HEK293 (cell line): ENCODE measurements at regions not wholly inside any gene's neighbourhood (a gene's known extent, or its start where the extent isn't known, plus 50 kb on each side); places are given as distances from the start of the nearest gene placed in this dataset.

Experiments used
- CTCF ChIA-PET: fragments of 350-600 bp; formaldehyde crosslinking; extraction: SDS; loops from one replicate; lab custom pipeline; 2021; ENCODE audit warnings: antibody characterized with exemption; lab: Yijun Ruan, JAX
- POLR2A ChIA-PET: fragments of 300-600 bp; formaldehyde crosslinking; extraction: SDS; loops from one replicate; lab custom pipeline; 2020; ENCODE audit warnings: antibody characterized with exemption, inconsistent platforms; lab: Yijun Ruan, JAX
- H3K27ac ChIP-seq: fragments of 200-500 bp; sonication (Bioruptor generic); 2 replicates; pipeline ENCODE4 v1.5.1; 2014; ENCODE audit warnings: low read depth, low read length, control low read depth, inconsistent platforms; ENCODE audit errors: extremely low read depth
- H3K36me3 ChIP-seq, 2 experiments: fragments of 200-500 bp in 1 of 2; sonication (Bioruptor generic) in 1 of 2; 1 replicate in 1 of 2; 2 replicates in 1 of 2; pipeline ENCODE4 v1.5.1; 2014 to 2017; ENCODE audit warnings: inconsistent platforms in 2 of 2, low read length in 2 of 2; ENCODE audit not compliant: control insufficient read depth in 2 of 2, insufficient read depth in 1 of 2
- H3K4me1 ChIP-seq: fragments of 200-500 bp; sonication (Bioruptor generic); 2 replicates; pipeline ENCODE4 v1.5.1; 2014; ENCODE audit warnings: mild to moderate bottlenecking, low read length, inconsistent platforms; ENCODE audit not compliant: control insufficient read depth, insufficient read depth
- H3K4me3 ChIP-seq: 2 replicates; pipeline ENCODE4 v1.5.1; 2011; ENCODE audit warnings: low read depth, mild to moderate bottlenecking, control low read depth, low read length, moderate library complexity
- H3K9me3 ChIP-seq: fragments of 200-500 bp; sonication (Bioruptor generic); 2 replicates; pipeline ENCODE4 v1.5.1; 2014; ENCODE audit warnings: low read depth, low read length, inconsistent platforms; ENCODE audit not compliant: control insufficient read depth, insufficient read depth
- GFI1B ChIP-seq: fragments of 450-650 bp; formaldehyde crosslinking; IDR thresholded peaks from 2 replicates; pipeline ENCODE4 v1.5.1; 2016; ENCODE audit warnings: missing biosample characterization, missing genetic modification characterization
- OVOL3 ChIP-seq: fragments of 450-650 bp; formaldehyde crosslinking; IDR thresholded peaks from 2 replicates; pipeline ENCODE4 v1.5.1; 2016; ENCODE audit warnings: missing biosample characterization, missing genetic modification characterization
- PRDM1 ChIP-seq: fragments of 450-650 bp; formaldehyde crosslinking; IDR thresholded peaks from 2 replicates; pipeline ENCODE4; 2016; ENCODE audit warnings: missing biosample characterization, missing genetic modification characterization
- TCF7L2 ChIP-seq: IDR thresholded peaks from 2 replicates; pipeline ENCODE4 v1.6.1; 2011; ENCODE audit warnings: low read depth, mild to moderate bottlenecking, inconsistent platforms, low read length, moderate library complexity, borderline replicate concordance
- ZBTB11 ChIP-seq: fragments of 450-650 bp; formaldehyde crosslinking; conservative IDR thresholded peaks from 2 replicates; pipeline ENCODE4 v1.5.1; 2016; ENCODE audit warnings: low read depth, missing biosample characterization, missing genetic modification characterization
- ZBTB44 ChIP-seq: fragments of 450-650 bp; IDR thresholded peaks from 2 replicates; pipeline ENCODE4 v1.5.1; 2018; ENCODE audit warnings: missing biosample characterization, mild to moderate bottlenecking, missing genetic modification characterization
- ZBTB48 ChIP-seq: fragments of 450-650 bp; formaldehyde crosslinking; IDR thresholded peaks from 2 replicates; pipeline ENCODE4 v1.5.1; 2016; ENCODE audit warnings: missing biosample characterization, missing genetic modification characterization
- ZFP69B ChIP-seq: fragments of 450-650 bp; formaldehyde crosslinking; IDR thresholded peaks from 2 replicates; pipeline ENCODE4 v1.5.1; 2016; ENCODE audit warnings: missing biosample characterization, missing genetic modification characterization
- ZNF112 ChIP-seq: fragments of 450-650 bp; formaldehyde crosslinking; IDR thresholded peaks from 2 replicates; pipeline ENCODE4 v1.5.0; 2017; ENCODE audit warnings: missing biosample characterization, missing genetic modification characterization
- ZNF24 ChIP-seq: fragments of 450-650 bp; formaldehyde crosslinking; IDR thresholded peaks from 2 replicates; pipeline ENCODE4 v1.5.1; 2016; ENCODE audit warnings: missing biosample characterization, missing genetic modification characterization
- ZNF366 ChIP-seq: fragments of 450-650 bp; formaldehyde crosslinking; conservative IDR thresholded peaks from 2 replicates; pipeline ENCODE4 v1.5.1; 2016; ENCODE audit warnings: missing biosample characterization, missing genetic modification characterization
- ZNF518A ChIP-seq: fragments of 450-650 bp; formaldehyde crosslinking; conservative IDR thresholded peaks from 2 replicates; pipeline ENCODE4 v1.5.1; 2016; ENCODE audit warnings: low read depth, missing biosample characterization, missing genetic modification characterization
- ZNF548 ChIP-seq: fragments of 450-650 bp; formaldehyde crosslinking; IDR thresholded peaks from 2 replicates; pipeline ENCODE4 v1.5.1; 2016; ENCODE audit warnings: missing biosample characterization, missing genetic modification characterization
- ZNF555 ChIP-seq: fragments of 450-650 bp; formaldehyde crosslinking; conservative IDR thresholded peaks from 2 replicates; pipeline ENCODE4 v1.5.1; 2017; ENCODE audit warnings: missing biosample characterization, mild to moderate bottlenecking, missing genetic modification characterization, inconsistent platforms
- ZNF645 ChIP-seq: fragments of 450-650 bp; formaldehyde crosslinking; IDR thresholded peaks from 2 replicates; pipeline ENCODE4; 2016; ENCODE audit warnings: missing biosample characterization, missing genetic modification characterization

GRCh38 chr6:9455864-9456658 lies 958.8 kb downstream of the TFAP2A start:
- POLR2A ChIA-PET: no interaction called here
- CTCF ChIA-PET: interaction anchor here (0.7 kb wide), 1 partner anchor 245 kb away, joined by 3 read pairs; no protein-coding TSS in a partner anchor

GRCh38 chr6:9439621-9440330 lies 975.1 kb downstream of the TFAP2A start:
- H3K36me3 ChIP-seq: no peaks in the 10 kb centered on the region
- H3K27ac ChIP-seq: no peak overlapping the region
- H3K9me3 ChIP-seq: no peaks in the 10 kb centered on the region; the same call in 1 of the 2 replicates
- no peak overlapping the region for H3K4me3 ChIP-seq
- ChIA-PET POLR2A (no interaction called here), CTCF (interaction anchor here (0.6 to 1.5 kb wide), 2 partner anchors 27 to 456 kb away, joined by 3 to 5 read pairs; no protein-coding TSS in a partner anchor)
- no peaks in the 10 kb centered on the region for H3K4me1 ChIP-seq
- TF ChIP-seq ZBTB48 (tag by site-specific recombination): no peak
- TF ChIP-seq OVOL3 (tag by site-specific recombination): no peak
- TF ChIP-seq ZNF555 (tag by site-specific recombination): no peak
- no peak for TF ChIP-seq ZBTB44 (tag by site-specific recombination)
- no peak for TF ChIP-seq ZNF24
- TF ChIP-seq ZNF548 (tag by site-specific recombination): no peak
- TF ChIP-seq ZFP69B: no peak
- no peak for TF ChIP-seq PRDM1
- no peak for TF ChIP-seq ZNF112 (tag by site-specific recombination)
- TF ChIP-seq ZBTB11: no peak
- TF ChIP-seq GFI1B (tag by site-specific recombination): no peak
- no peak for TF ChIP-seq ZNF366 (tag by site-specific recombination)

More at GRCh38 chr6:9455864-9456658, 958.8 kb downstream of the TFAP2A start:
- no peaks in the 10 kb centered on the region for H3K9me3 ChIP-seq
- no peaks in the 10 kb centered on the region for H3K4me1 ChIP-seq
- TF ChIP-seq ZNF518A (tag by site-specific recombination) (no peak), ZNF645 (tag by site-specific recombination) (no peak), TCF7L2 (no peak)
- no peak overlapping the region for H3K4me3 ChIP-seq
- no peak overlapping the region for H3K27ac ChIP-seq
- no peaks in the 10 kb centered on the region for H3K36me3 ChIP-seq
